ENCODE measurements at regions not wholly inside any gene's neighbourhood (a gene's known extent, or its start where the extent isn't known, plus 50 kb on each side); places are given as distances from the start of the nearest gene placed in this dataset.
A peak's percentile ranks its signal among the peaks of the same experiment; 100 is the strongest.

DNA sequence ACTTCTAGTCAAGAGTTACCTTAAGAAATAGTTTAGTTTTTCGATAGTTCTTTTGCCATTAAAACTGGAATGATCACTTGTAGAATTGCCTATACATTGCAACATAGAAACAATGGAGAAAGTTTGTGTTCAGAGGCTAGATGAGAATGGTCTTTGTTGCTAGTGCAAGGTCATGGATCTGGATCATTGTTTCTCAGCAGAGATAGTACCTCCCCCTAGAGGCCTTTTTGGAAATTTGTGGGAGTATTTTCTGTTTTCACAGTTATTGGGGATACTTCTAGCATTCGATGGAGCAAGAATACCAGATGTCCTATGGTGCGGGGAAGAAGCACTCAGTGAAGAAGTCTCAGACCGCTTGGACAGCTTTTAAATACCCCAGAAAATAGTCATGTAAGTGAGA, 138.8 kb upstream of the HMGA2 start:
- H3K4me3 ChIP-seq (ENCODE audit: low read depth, low read length), result no peak overlapping the region
- TF ChIP-seq, protein P1, sequence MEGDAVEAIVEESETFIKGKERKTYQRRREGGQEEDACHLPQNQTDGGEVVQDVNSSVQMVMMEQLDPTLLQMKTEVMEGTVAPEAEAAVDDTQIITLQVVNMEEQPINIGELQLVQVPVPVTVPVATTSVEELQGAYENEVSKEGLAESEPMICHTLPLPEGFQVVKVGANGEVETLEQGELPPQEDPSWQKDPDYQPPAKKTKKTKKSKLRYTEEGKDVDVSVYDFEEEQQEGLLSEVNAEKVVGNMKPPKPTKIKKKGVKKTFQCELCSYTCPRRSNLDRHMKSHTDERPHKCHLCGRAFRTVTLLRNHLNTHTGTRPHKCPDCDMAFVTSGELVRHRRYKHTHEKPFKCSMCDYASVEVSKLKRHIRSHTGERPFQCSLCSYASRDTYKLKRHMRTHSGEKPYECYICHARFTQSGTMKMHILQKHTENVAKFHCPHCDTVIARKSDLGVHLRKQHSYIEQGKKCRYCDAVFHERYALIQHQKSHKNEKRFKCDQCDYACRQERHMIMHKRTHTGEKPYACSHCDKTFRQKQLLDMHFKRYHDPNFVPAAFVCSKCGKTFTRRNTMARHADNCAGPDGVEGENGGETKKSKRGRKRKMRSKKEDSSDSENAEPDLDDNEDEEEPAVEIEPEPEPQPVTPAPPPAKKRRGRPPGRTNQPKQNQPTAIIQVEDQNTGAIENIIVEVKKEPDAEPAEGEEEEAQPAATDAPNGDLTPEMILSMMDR (IDR thresholded peaks at IDR 0.05; ENCODE audit: insufficient read depth, low read depth, low read length), result peak; percentile 73
- peak; percentile 55 for DNase-seq (ENCODE audit: low read depth)

DNA sequence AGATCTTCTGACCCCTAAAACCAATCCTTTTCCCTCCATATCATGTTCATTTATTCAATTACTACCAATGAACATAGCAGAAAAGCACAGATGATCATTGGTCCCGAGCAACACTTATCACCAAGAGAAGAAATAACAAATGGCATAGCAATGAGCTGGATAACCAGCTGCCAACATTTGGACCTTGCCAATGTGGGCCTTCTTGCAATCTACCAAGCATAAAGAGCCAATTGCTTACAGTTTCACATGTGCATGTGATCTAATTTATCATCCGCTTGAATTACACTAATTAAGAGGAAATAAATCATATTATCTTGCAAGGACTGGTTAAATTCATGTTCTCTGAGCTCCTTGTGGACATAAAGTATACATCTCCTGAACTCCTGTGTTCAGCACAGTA, 134.8 kb upstream of the HMGA2 start:
- TF ChIP-seq, protein P1 (IDR thresholded peaks at IDR 0.05; ENCODE audit: insufficient read depth, low read depth, low read length), result no peak
- no peak for DNase-seq (ENCODE audit: low read depth)
- H3K4me3 ChIP-seq (ENCODE audit: low read depth, low read length), result no peak overlapping the region

DNA sequence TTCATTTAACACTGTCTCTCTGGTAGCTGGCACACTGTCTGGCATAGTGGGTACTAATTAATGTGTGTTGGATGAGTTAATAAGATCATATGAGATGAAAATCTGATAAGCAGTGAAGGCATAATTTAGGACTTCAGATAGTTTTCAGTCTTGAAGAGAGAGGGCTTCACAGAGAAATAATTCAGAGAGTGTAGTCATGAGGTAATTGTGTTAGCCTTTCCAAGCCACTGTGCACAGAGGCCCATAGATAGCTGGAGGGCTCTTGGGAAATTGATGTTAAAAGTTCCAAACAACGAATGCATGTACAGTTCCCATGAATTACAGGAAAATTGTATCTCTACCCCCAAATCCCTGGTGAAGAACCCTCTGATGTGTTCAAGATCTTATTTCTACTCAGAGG, 133.8 kb upstream of the HMGA2 start:
- no peak overlapping the region for H3K4me3 ChIP-seq (ENCODE audit: low read depth, low read length)
- TF ChIP-seq, protein P1 (IDR thresholded peaks at IDR 0.05; ENCODE audit: insufficient read depth, low read depth, low read length), result no peak
- DNase-seq (ENCODE audit: low read depth), result no peak

DNA sequence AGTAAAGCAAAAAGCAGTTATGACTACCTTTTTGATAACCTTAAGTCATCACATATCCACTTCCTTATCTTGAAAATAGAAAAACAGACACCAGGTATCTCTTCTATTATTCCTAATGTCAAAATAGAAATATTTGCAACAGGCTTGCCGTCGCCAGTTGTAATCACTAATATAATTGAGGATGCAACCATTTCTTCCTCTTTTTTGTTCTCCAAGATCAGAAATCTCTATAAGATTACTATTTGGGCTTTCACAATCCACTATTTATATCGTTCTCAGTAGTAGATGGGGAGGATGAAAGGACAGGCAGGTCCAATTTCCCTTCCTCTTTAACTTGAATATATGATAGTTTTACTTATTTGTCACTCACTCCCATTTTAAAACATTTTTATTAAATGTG, 130.2 kb upstream of the HMGA2 start:
- TF ChIP-seq, protein P1 (IDR thresholded peaks at IDR 0.05; ENCODE audit: insufficient read depth, low read depth, low read length), result no peak
- H3K4me3 ChIP-seq (ENCODE audit: low read depth, low read length), result no peak overlapping the region

DNA sequence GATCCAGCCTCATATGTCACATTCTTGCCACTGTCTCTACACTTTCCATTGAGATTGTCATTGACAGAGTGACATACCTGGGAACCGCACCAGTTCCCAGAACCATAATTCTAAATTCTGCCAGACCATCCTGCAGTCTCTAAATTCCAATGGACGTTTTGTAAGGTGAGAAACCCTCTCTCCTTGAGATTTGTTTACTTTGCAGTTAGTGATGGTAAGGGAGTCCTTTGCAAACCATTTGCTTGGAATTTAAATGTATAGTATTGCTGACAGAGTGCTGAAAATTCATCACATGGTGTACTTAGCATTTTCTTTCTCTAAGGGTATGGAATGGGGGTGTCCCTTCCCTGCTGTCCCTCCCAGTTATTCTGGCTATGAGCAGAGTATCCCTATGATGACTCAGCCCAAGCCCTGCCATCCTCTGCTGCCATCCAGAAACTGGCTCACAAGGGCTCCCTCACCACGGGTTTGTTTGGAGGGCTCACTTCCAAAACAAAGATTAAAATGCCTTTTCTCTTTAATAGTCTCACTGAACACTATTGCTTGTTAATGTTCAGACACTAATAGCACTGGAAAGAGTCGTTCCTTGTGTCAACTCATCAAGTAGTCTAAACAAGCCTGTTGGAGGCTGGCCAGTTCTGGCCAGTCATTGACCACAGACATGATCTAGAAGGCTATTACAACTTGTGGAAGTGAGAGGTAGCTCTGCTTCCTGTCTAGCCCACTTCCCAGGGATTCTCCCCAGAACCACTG, 129.0 kb upstream of the HMGA2 start:
- DNase-seq (ENCODE audit: low read depth), result peak; percentile 99
- H3K4me3 ChIP-seq (ENCODE audit: low read depth, low read length), result no peak overlapping the region
- TF ChIP-seq, protein P1 (IDR thresholded peaks at IDR 0.05; ENCODE audit: insufficient read depth, low read depth, low read length), result no peak

More for the DNA sequence above, 130.2 kb upstream of the HMGA2 start:
- DNase-seq (ENCODE audit: low read depth), result no peak

DNA sequence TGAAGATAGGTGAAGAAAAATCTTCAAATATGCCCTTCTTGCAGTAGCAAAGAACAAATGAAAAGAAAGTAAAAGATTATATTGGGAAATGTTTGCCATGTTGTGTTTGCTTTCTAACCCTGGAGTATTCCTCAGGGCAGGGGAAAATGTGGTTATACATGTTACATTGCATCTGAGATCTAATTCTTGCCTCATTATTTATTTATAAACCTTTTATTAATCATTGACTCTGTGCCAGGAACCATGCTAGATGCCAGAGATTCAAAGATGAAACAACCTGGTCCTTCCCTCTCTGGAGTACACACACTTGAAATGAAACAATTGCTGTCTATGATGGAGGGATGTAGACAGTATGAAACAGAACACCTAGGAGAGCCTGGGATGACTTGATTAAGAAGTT, 128.1 kb upstream of the HMGA2 start:
- DNase-seq (ENCODE audit: low read depth), result no peak
- no peak overlapping the region for H3K4me3 ChIP-seq (ENCODE audit: low read depth, low read length)
- TF ChIP-seq, protein P1 (IDR thresholded peaks at IDR 0.05; ENCODE audit: insufficient read depth, low read depth, low read length), result no peak

DNA sequence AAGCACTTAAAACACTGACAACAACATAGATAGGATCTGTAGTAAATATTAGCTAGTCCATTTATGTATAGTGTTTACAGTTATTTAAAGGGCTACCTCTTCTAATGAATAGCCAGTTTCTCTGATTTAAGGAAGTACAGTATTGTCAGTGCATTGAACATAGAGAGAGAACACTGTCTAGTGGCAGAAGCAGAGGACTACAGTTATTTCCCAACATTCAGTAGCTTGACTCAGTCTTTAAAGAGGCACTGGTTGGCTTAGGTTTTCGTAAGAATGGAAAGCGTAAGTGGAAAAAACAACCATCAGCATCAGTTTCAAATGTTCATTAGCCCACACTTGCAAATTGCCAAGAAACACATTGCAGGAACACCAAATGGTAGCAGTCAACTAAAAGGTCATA, 125.0 kb upstream of the HMGA2 start:
- H3K4me3 ChIP-seq (ENCODE audit: low read depth, low read length), result no peak overlapping the region
- TF ChIP-seq, protein P1 (IDR thresholded peaks at IDR 0.05; ENCODE audit: insufficient read depth, low read depth, low read length), result peak; percentile 47
- DNase-seq (ENCODE audit: low read depth), result peak; percentile 71
